ENCODE measurements at regions not wholly inside any gene's neighbourhood (a gene's known extent, or its start where the extent isn't known, plus 50 kb on each side); places are given as distances from the start of the nearest gene placed in this dataset.

DNA sequence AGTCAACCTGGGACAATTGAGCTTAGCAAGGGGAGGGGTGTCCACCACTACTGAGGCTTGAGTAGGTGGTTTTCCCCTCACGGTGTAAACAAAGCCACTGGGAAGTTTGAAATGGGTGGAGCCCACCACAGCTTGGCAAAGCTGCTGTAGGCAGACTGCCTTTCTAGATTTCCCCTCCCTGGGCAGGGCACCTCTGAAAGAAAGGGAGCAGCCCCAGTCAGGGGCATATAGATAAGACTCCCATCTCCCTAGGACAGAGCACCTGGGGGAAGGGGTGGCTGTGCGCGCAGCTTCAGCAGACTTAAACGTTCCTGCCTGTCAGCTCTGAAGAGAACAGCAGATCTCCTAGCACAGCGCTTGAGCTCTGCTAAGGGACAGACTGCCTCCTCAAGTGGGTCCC, 758.4 kb downstream of the LTN1 start:
- no peak for TF ChIP-seq BHLHE40 (IDR thresholded peaks at IDR 0.05; ENCODE audit: borderline replicate concordance)
- no peak for TF ChIP-seq SUZ12 (IDR thresholded peaks at IDR 0.05)
- no peak for TF ChIP-seq TARDBP (IDR thresholded peaks at IDR 0.05)
- TF ChIP-seq FOXM1 (IDR thresholded peaks at IDR 0.05; ENCODE audit: borderline replicate concordance): no peak
- no peak for TF ChIP-seq FOXK2 (IDR thresholded peaks at IDR 0.05)

Measured in HEK293T (cell line).